GM18511 (cell line): ENCODE measurements at regions not wholly inside any gene's neighbourhood (a gene's known extent, or its start where the extent isn't known, plus 50 kb on each side); places are given as distances from the start of the nearest gene placed in this dataset.
"Not testable (repeated sequence)": the region's sequence is repeated elsewhere in the genome, so short reads cannot be mapped to it uniquely, and the experiment has no call there.

Source experiments
- ATAC-seq: cut with Tn5 transposase; IDR thresholded peaks from one replicate; pipeline ENCODE4 v1.9.1; 2021; ENCODE audit warnings: mild to moderate bottlenecking, moderate library complexity; ENCODE audit not compliant: unreplicated experiment

GRCh38 chr18:59038295-59039039 lies 101.2 kb upstream of the SEC11C start:
- ATAC-seq: no peak

DNA sequence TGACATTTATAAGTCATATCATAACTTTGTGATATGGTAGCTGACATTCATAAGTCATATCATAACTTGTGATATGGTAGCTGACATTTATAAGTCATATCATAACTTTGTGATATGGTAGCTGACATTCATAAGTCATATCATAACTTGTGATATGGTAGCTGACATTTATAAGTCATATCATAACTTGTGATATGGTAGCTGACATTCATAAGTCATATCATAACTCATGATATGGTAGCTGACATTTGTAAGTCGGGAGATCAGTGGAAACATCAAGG lies 100.7 kb upstream of the SEC11C start:
- ATAC-seq: not testable (repeated sequence)

- ATAC-seq: no peak
Measured at GRCh38 chr18:59039449-59039848, 100.2 kb upstream of the SEC11C start.

DNA sequence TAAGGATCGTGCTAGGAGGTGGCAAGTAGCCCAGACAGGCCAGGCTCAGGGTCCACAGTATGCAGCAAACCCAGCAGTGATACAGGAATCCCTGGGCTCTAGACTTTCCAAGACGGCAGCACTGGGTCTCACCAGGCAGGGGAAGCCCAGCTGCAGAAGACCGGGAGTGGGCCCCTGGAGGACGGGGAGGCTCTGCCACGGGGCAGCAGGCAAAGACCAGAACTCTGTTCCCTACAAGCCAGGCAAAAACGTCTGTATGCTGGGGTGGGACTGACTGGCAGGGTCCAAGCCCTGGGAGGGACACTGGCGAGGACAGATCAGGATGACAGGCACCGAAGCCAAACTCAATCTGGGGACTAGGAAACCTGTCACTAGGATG lies 98.9 kb upstream of the SEC11C start:
- ATAC-seq: no peak

- ATAC-seq: no peak
Measured at GRCh38 chr18:59041296-59041695, 98.4 kb upstream of the SEC11C start.

GRCh38 chr18:59041819-59042815 lies 97.6 kb upstream of the SEC11C start:
- ATAC-seq: no peak

DNA sequence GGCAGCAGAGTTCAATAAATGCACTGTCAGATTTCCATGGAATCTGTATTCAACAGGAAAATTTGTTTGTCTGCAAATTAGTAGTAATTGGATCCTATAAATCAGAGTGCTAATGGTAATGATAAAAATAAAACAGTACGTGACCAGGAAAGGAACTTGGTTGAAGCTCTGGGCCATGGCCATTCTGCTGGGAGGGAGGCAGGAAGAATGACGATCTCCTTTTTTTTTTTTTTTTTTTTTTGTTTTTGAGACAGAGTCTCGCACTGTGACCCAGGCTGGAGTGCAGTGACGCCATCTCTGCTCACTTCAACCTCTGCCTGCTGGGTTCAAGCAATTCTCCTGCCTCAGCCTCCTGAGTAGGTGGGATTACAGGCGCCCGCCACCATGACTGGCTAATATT lies 94.8 kb upstream of the SEC11C start:
- ATAC-seq: no peak

- no peak for ATAC-seq
Measured at GRCh38 chr18:59047321-59048047, 92.2 kb upstream of the SEC11C start.

GRCh38 chr18:59048048-59048363 lies 91.7 kb upstream of the SEC11C start:
- no peak for ATAC-seq

DNA sequence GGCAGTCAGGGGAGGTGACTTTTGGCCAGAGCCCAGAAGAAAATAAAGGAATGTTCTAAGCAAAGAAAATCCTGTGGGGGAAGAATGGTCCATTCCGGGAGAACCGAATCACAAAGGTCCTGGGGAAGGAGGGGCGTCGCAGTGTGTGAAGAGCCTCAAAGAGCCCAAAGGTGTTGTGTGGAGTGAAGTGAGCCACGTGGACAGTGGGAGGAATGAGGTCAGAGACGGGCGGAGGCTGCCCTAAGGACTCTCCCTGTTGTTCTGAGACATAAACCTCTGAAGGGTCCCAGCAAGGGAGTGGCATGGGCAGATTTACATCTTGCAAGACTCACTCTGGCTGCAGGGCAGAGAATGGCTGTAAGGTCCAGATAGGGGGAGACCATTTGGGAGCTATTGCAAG lies 91.3 kb upstream of the SEC11C start:
- no peak for ATAC-seq

DNA sequence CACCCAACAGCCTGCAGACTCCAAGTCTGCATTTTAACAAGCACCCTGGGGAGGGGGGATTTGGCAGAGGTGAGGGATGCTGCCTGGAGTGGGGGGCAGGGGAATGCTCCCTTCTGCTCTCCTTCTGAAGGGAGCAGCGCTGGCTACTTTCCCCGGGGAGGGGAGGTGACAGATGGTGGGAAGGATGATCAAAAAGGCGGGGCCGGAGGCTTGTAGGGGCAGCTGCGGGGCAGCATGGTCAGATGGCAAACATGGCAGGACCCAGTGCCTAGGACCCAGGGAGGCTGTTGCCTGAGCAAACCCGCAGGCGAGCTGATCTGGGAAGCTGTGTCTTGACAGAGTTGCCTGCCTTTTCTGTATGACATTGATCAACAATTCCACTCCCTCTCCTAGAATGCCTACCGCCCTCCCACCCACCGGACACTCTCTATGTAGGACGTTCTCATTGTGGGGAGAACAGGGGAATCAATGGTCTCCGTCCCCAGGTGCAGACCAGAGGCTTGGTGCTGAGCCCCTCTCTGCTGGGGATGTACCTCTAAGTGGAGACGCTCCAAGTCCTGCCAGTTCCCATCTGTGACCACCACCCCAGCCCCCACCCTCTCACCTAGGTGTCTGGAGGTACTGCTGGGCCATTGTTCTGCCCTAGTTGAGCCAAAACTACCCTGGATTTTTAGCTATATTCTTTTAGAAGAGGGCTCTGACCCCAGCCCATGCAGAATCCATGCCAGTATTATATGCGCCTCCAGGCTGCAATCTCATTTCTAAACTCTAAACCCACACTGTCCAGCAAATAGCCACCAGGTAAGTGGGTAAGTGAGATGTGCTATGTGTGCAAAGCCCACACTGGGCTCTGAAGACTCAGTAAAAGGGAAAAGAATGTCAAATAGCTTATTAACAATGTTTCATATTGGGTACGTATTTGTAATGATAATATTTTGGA lies 89.7 kb upstream of the SEC11C start:
- ATAC-seq: no peak

GRCh38 chr18:59050661-59051057 lies 89.0 kb upstream of the SEC11C start:
- no peak for ATAC-seq

- no peak for ATAC-seq
Measured at GRCh38 chr18:59051470-59052165, 88.1 kb upstream of the SEC11C start.

- no peak for ATAC-seq
Measured at GRCh38 chr18:59052965-59053820, 86.5 kb upstream of the SEC11C start.

GRCh38 chr18:59054496-59055287 lies 85.0 kb upstream of the SEC11C start:
- ATAC-seq: no peak

GRCh38 chr18:59055345-59056032 lies 84.2 kb upstream of the SEC11C start:
- ATAC-seq: no peak

- peak; percentile 81 for ATAC-seq
Measured at GRCh38 chr18:59056706-59057492, 82.8 kb upstream of the SEC11C start.
